ENCODE measurements at regions not wholly inside any gene's neighbourhood (a gene's known extent, or its start where the extent isn't known, plus 50 kb on each side); places are given as distances from the start of the nearest gene placed in this dataset.
A peak's percentile ranks its signal among the peaks of the same experiment; 100 is the strongest.

- Histone ChIP-seq H3K27me3 (ENCODE audit: control insufficient read depth, extremely low read depth, insufficient read depth, low read length) (no peaks in the 10 kb centered on the region), H3K9me1 (ENCODE audit: control insufficient read depth, extremely low read depth, insufficient read depth, low read length) (no peaks in the 10 kb centered on the region), H3K4me2 (ENCODE audit: control insufficient read depth, extremely low read depth, insufficient read depth, low read depth, low read length) (no peak overlapping the region), H3K9me3 (ENCODE audit: control insufficient read depth, low read depth, low read length) (no peaks in the 10 kb centered on the region), H3K79me2 (ENCODE audit: control insufficient read depth, insufficient read depth, low read length) (no peaks in the 10 kb centered on the region), H4K20me1 (ENCODE audit: control insufficient read depth, extremely low read depth, insufficient read depth, low read length) (no peaks in the 10 kb centered on the region), H3K9ac (ENCODE audit: control insufficient read depth, extremely low read depth, insufficient read depth, low read length) (no peak overlapping the region), H3K4me1 (ENCODE audit: control insufficient read depth, extremely low read depth, insufficient read depth, low read length) (no peaks in the 10 kb centered on the region), H3K36me3 (ENCODE audit: control insufficient read depth in 2 of 2, extremely low read depth in 1 of 2, insufficient read depth in 2 of 2, low read length in 2 of 2) (no peaks in the 10 kb centered on the region), H3K4me3 (ENCODE audit: control insufficient read depth in 2 of 3, extremely low read depth in 1 of 3, insufficient read depth in 2 of 3, low read depth in 1 of 3, low read length in 3 of 3) (no peak overlapping the region), H2AFZ (ENCODE audit: control insufficient read depth, low read length) (peak overlapping the region; percentile 32), H3K27ac (ENCODE audit: control insufficient read depth, insufficient read depth, low read length) (no peak overlapping the region)
- DNase-seq (ENCODE audit: low read depth, low spot score) = no peak
- dilution Hi-C loops (cut with MboI; ENCODE audit: extremely low pct_ligation_motif_present, low sequenced_read_pairs) = no loop called here
- FAIRE-seq = no peak
- TF ChIP-seq EZH2 (IDR thresholded peaks at IDR 0.05; ENCODE audit: low read length) (no peak), CTCF (optimal IDR thresholded peaks at IDR 0.05 in 1 of 3, IDR thresholded peaks at IDR 0.05 in 1 of 3, conservative IDR thresholded peaks at IDR 0.05 in 1 of 3; ENCODE audit: extremely low read depth in 1 of 3, insufficient read depth in 2 of 3, low read length in 3 of 3) (no peak)
Observed at GRCh38 chr18:44466997-44467396, 213.7 kb upstream of the SETBP1 start.

GRCh38 chr18:44467718-44468117, 213.0 kb upstream of the SETBP1 start:
- DNase-seq (ENCODE audit: low read depth, low spot score) = no peak
- Histone ChIP-seq H4K20me1 (ENCODE audit: control insufficient read depth, extremely low read depth, insufficient read depth, low read length) (no peaks in the 10 kb centered on the region), H3K9me1 (ENCODE audit: control insufficient read depth, extremely low read depth, insufficient read depth, low read length) (no peaks in the 10 kb centered on the region), H3K9ac (ENCODE audit: control insufficient read depth, extremely low read depth, insufficient read depth, low read length) (no peak overlapping the region), H3K4me1 (ENCODE audit: control insufficient read depth, extremely low read depth, insufficient read depth, low read length) (no peaks in the 10 kb centered on the region), H3K27ac (ENCODE audit: control insufficient read depth, insufficient read depth, low read length) (no peak overlapping the region), H3K9me3 (ENCODE audit: control insufficient read depth, low read depth, low read length) (no peaks in the 10 kb centered on the region), H2AFZ (ENCODE audit: control insufficient read depth, low read length) (no peak overlapping the region), H3K79me2 (ENCODE audit: control insufficient read depth, insufficient read depth, low read length) (no peaks in the 10 kb centered on the region), H3K27me3 (ENCODE audit: control insufficient read depth, extremely low read depth, insufficient read depth, low read length) (no peaks in the 10 kb centered on the region), H3K4me3 (ENCODE audit: control insufficient read depth in 2 of 3, extremely low read depth in 1 of 3, insufficient read depth in 2 of 3, low read depth in 1 of 3, low read length in 3 of 3) (no peak overlapping the region), H3K36me3 (ENCODE audit: control insufficient read depth in 2 of 2, extremely low read depth in 1 of 2, insufficient read depth in 2 of 2, low read length in 2 of 2) (no peaks in the 10 kb centered on the region), H3K4me2 (ENCODE audit: control insufficient read depth, extremely low read depth, insufficient read depth, low read depth, low read length) (no peak overlapping the region)
- dilution Hi-C loops (cut with MboI; ENCODE audit: extremely low pct_ligation_motif_present, low sequenced_read_pairs) = no loop called here
- no peak for FAIRE-seq
- TF ChIP-seq EZH2 (IDR thresholded peaks at IDR 0.05; ENCODE audit: low read length) = no peak
- no peak for TF ChIP-seq CTCF (optimal IDR thresholded peaks at IDR 0.05 in 1 of 3, IDR thresholded peaks at IDR 0.05 in 1 of 3, conservative IDR thresholded peaks at IDR 0.05 in 1 of 3; ENCODE audit: extremely low read depth in 1 of 3, insufficient read depth in 2 of 3, low read length in 3 of 3)

All from keratinocyte (primary cell).